HFF-Myc (cell line): ENCODE measurements at regions not wholly inside any gene's neighbourhood (a gene's known extent, or its start where the extent isn't known, plus 50 kb on each side); places are given as distances from the start of the nearest gene placed in this dataset.
A peak's percentile ranks its signal among the peaks of the same experiment; 100 is the strongest.

Experiments
- DNase-seq: peaks from one replicate; pipeline ENCODE4 v3.0.0-alpha.2; 2011; ENCODE audit warnings: low read depth; ENCODE audit errors: extremely low read depth
- H3K4me3 ChIP-seq: replicated peaks from 2 replicates; pipeline ENCODE4 v1.5.1; 2011; ENCODE audit warnings: low read depth, mild to moderate bottlenecking, control low read depth, low read length
- CTCF ChIP-seq: IDR thresholded peaks from 2 replicates; pipeline ENCODE4 v1.5.1; 2012; ENCODE audit warnings: mild to moderate bottlenecking, low read depth, low read length, control low read depth; ENCODE audit errors: missing control alignments

- no peak for DNase-seq
- no peak for TF ChIP-seq CTCF
- no peak overlapping the region for H3K4me3 ChIP-seq
Measured at GRCh38 chr5:33367416-33367815, 73.3 kb upstream of the TARS1 start.

- no peak overlapping the region for H3K4me3 ChIP-seq
- TF ChIP-seq CTCF: no peak
- DNase-seq: peak; percentile 46
Measured at GRCh38 chr5:33369485-33370465, 71.0 kb upstream of the TARS1 start.

- DNase-seq: no peak
- H3K4me3 ChIP-seq: no peak overlapping the region
- no peak for TF ChIP-seq CTCF
Measured at GRCh38 chr5:33370466-33370859, 70.3 kb upstream of the TARS1 start.

- no peak for TF ChIP-seq CTCF
- no peak overlapping the region for H3K4me3 ChIP-seq
- DNase-seq: peak; percentile 29
Measured at GRCh38 chr5:33371660-33372059, 69.1 kb upstream of the TARS1 start.

GRCh38 chr5:33372721-33373472 lies 67.9 kb upstream of the TARS1 start:
- TF ChIP-seq CTCF: no peak
- DNase-seq: no peak

GRCh38 chr5:33375900-33376299 lies 64.9 kb upstream of the TARS1 start:
- TF ChIP-seq CTCF: no peak
- DNase-seq: no peak
- no peak overlapping the region for H3K4me3 ChIP-seq

More at GRCh38 chr5:33372721-33373472, 67.9 kb upstream of the TARS1 start:
- no peak overlapping the region for H3K4me3 ChIP-seq
